ENCODE measurements at regions not wholly inside any gene's neighbourhood (a gene's known extent, or its start where the extent isn't known, plus 50 kb on each side); places are given as distances from the start of the nearest gene placed in this dataset.

GRCh38 chr5:2690293-2690692 lies 61.2 kb downstream of the IRX2 start:
- Histone ChIP-seq H3K27ac (ENCODE audit: low read length) (no peak overlapping the region), H3K27me3 (replicated peaks; ENCODE audit: insufficient read depth, low read length) (no peaks in the 10 kb centered on the region), H4K20me1 (ENCODE audit: insufficient read depth, low read length) (no peaks in the 10 kb centered on the region), H3F3A (ENCODE audit: insufficient read depth, low read length) (no peaks in the 10 kb centered on the region), H3K36me3 (replicated peaks; ENCODE audit: insufficient read depth, low read length) (no peaks in the 10 kb centered on the region), H3K9me3 (replicated peaks; ENCODE audit: insufficient read depth, low read length) (no peaks in the 10 kb centered on the region), H3K4me2 (ENCODE audit: low read depth, low read length) (no peak overlapping the region), H3K4me3 (ENCODE audit: low read length) (no peak overlapping the region), H3K9ac (ENCODE audit: low read length) (no peak overlapping the region), H2AFZ (ENCODE audit: low read length) (no peak overlapping the region), H3K79me2 (ENCODE audit: low read length) (no peaks in the 10 kb centered on the region), H3K9me2 (replicated peaks; ENCODE audit: insufficient read depth, low read length) (no peaks in the 10 kb centered on the region), H3K4me1 (ENCODE audit: low read length) (no peaks in the 10 kb centered on the region)
- TF ChIP-seq EZH2 (optimal IDR thresholded peaks at IDR 0.05; ENCODE audit: low read depth, low read length): no peak
- TF ChIP-seq CTCF (IDR thresholded peaks at IDR 0.05; ENCODE audit: low read length): no peak
- TF ChIP-seq EZH2phosphoT487 (IDR thresholded peaks at IDR 0.05; ENCODE audit: low read length): no peak
- no peak for DNase-seq

GRCh38 chr5:2688586-2688985 lies 62.9 kb downstream of the IRX2 start:
- Histone ChIP-seq H4K20me1 (ENCODE audit: insufficient read depth, low read length) (no peaks in the 10 kb centered on the region), H3K4me3 (ENCODE audit: low read length) (no peak overlapping the region), H3K36me3 (replicated peaks; ENCODE audit: insufficient read depth, low read length) (no peaks in the 10 kb centered on the region), H3F3A (ENCODE audit: insufficient read depth, low read length) (no peaks in the 10 kb centered on the region), H3K27ac (ENCODE audit: low read length) (no peak overlapping the region), H3K9ac (ENCODE audit: low read length) (no peak overlapping the region), H3K79me2 (ENCODE audit: low read length) (no peaks in the 10 kb centered on the region), H3K9me3 (replicated peaks; ENCODE audit: insufficient read depth, low read length) (no peaks in the 10 kb centered on the region), H3K27me3 (replicated peaks; ENCODE audit: insufficient read depth, low read length) (no peaks in the 10 kb centered on the region), H2AFZ (ENCODE audit: low read length) (no peak overlapping the region), H3K4me1 (ENCODE audit: low read length) (no peaks in the 10 kb centered on the region), H3K4me2 (ENCODE audit: low read depth, low read length) (no peak overlapping the region), H3K9me2 (replicated peaks; ENCODE audit: insufficient read depth, low read length) (no peaks in the 10 kb centered on the region)
- no peak for DNase-seq
- TF ChIP-seq EZH2phosphoT487 (IDR thresholded peaks at IDR 0.05; ENCODE audit: low read length) (no peak), EZH2 (optimal IDR thresholded peaks at IDR 0.05; ENCODE audit: low read depth, low read length) (no peak), CTCF (IDR thresholded peaks at IDR 0.05; ENCODE audit: low read length) (no peak)

GRCh38 chr5:2687746-2688145 lies 63.7 kb downstream of the IRX2 start:
- Histone ChIP-seq H3K4me1 (ENCODE audit: low read length) (no peaks in the 10 kb centered on the region), H2AFZ (ENCODE audit: low read length) (no peak overlapping the region), H3K9me3 (replicated peaks; ENCODE audit: insufficient read depth, low read length) (no peaks in the 10 kb centered on the region), H3K27me3 (replicated peaks; ENCODE audit: insufficient read depth, low read length) (no peaks in the 10 kb centered on the region), H3K4me3 (ENCODE audit: low read length) (no peak overlapping the region), H3F3A (ENCODE audit: insufficient read depth, low read length) (no peaks in the 10 kb centered on the region), H3K9me2 (replicated peaks; ENCODE audit: insufficient read depth, low read length) (no peaks in the 10 kb centered on the region), H3K27ac (ENCODE audit: low read length) (no peak overlapping the region), H3K9ac (ENCODE audit: low read length) (no peak overlapping the region), H4K20me1 (ENCODE audit: insufficient read depth, low read length) (no peaks in the 10 kb centered on the region), H3K36me3 (replicated peaks; ENCODE audit: insufficient read depth, low read length) (no peaks in the 10 kb centered on the region), H3K4me2 (ENCODE audit: low read depth, low read length) (no peak overlapping the region), H3K79me2 (ENCODE audit: low read length) (no peaks in the 10 kb centered on the region)
- no peak for DNase-seq
- no peak for TF ChIP-seq EZH2phosphoT487 (IDR thresholded peaks at IDR 0.05; ENCODE audit: low read length)
- no peak for TF ChIP-seq CTCF (IDR thresholded peaks at IDR 0.05; ENCODE audit: low read length)
- TF ChIP-seq EZH2 (optimal IDR thresholded peaks at IDR 0.05; ENCODE audit: low read depth, low read length): no peak
